HG02759 (cell line): ENCODE measurements at regions not wholly inside any gene's neighbourhood (a gene's known extent, or its start where the extent isn't known, plus 50 kb on each side); places are given as distances from the start of the nearest gene placed in this dataset.
A peak's percentile ranks its signal among the peaks of the same experiment; 100 is the strongest.

ENCODE experiments used
- ATAC-seq: cut with Tn5 transposase; IDR thresholded peaks from one replicate; pipeline ENCODE4 v1.9.1; 2021; ENCODE audit warnings: mild to moderate bottlenecking, moderate library complexity; ENCODE audit not compliant: unreplicated experiment

DNA sequence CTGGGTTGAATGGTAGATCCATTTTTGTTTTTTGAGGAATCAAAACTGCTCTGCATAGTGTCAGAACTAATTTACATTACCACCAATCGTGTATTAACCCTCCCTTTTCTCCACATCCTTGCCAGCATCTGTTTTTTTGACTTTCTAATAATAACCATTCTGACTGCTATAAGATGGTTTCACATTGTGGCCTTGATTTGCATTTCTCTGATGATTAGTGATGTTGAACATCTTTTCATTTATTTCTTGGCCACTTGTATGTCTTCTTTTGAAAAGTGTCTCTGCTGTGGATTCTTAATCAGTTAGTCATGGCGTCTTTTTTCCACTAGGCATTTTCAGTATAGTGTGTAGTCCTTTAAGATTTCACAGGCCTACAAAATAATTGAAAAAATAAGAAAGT is 2144.3 kb upstream of the C9orf72 start:
- no peak for ATAC-seq

GRCh38 chr9:29730163-29730562 is 2156.9 kb upstream of the C9orf72 start:
- no peak for ATAC-seq

- ATAC-seq, result no peak
These were observed 2167.2 kb upstream of the C9orf72 start for GRCh38 chr9:29740518-29740917.

DNA sequence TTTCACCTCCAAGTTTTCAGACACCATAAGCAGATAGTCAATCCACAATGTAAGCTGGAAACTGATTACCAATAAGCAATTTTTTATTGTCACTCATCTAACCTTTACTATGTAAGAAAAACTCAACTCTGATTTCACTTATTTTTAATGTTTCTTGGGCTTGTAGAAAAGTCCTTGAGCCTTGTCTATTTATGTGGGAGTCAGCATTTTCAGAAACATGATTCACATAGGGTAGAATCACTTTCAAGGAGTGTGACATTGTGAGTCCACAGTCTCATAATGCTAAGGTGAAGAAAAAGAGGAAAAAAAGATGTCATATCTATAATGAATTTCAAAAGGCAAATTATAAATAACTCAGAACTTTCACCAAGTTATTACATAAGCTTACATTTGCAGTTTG is 2167.9 kb upstream of the C9orf72 start:
- ATAC-seq, result no peak

DNA sequence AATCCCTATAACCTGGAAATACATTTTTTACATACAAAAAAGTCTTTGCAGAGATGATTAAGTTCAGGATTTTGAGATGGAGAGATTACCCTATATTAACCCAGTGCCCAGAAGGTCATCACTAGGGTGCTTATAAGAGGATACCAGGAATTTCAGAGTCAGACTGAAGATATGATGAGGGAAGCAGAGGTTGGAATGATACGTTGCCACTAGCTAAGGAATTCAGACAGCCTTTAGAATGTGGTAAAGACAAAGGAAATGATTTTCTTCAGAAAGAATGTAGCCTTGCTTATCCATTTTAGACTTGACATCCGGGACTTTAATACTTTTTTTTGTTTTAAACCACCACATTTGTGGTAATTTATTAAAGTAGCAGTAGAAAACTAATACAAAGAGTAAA is 2176.8 kb upstream of the C9orf72 start:
- no peak for ATAC-seq

GRCh38 chr9:29751226-29751625 is 2177.9 kb upstream of the C9orf72 start:
- ATAC-seq, result no peak

DNA sequence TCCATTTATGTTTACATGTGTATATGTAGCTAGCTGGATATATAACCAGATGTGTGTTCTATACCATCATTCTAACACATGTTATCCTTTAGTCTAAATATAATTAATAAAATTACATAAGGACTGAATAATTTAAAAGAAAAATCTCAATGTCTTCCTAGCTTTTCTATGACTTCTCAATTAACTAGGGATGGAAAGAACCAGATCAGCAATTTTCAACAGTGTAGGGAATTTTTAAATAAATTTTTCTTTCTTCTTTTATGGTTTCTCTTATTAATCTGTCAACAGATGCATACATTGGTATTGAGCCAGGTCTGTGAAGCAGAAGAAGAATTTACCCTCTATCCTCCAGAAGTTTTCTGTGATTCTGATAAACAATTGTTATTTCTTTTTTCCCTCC is 2180.4 kb upstream of the C9orf72 start:
- ATAC-seq, result no peak

DNA sequence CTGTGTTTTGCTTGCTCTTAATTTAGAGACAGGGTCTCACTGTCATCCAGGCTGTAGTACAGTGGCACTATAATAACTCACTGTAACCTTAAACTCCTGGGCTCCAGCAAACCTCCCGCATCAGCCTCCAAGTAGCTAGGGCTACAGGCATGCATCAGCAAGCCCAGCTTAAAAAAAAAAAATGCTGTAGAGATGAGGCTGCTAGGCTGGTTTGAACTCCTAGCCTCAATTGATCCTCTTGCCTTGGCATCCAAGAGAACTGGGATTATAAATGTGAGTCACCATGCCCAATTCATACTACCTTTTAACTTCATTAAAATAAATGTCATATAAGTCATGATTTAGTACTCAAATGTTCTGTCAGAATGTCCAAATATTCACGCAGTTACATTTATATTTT is 2195.7 kb upstream of the C9orf72 start:
- no peak for ATAC-seq

DNA sequence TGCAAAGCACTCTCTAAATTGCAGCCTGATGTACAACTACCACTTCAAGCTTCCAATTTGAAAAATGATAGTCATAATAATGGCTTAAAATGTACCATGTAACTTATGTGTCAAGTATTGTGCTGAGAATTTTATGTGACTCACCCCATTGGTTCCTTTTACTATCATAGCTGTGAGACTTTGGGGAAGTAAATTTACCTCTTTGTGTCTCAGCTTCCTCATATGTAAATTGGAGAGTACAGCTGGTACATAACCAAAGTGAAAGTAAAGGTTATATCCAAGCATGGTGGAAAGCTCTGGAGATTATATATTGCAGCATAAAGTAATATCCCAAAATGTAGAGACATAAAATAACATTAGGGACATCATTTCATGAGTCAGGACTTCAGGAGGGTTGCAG is 2200.4 kb upstream of the C9orf72 start:
- ATAC-seq, result no peak

GRCh38 chr9:29775491-29775890 is 2202.2 kb upstream of the C9orf72 start:
- ATAC-seq, result no peak

DNA sequence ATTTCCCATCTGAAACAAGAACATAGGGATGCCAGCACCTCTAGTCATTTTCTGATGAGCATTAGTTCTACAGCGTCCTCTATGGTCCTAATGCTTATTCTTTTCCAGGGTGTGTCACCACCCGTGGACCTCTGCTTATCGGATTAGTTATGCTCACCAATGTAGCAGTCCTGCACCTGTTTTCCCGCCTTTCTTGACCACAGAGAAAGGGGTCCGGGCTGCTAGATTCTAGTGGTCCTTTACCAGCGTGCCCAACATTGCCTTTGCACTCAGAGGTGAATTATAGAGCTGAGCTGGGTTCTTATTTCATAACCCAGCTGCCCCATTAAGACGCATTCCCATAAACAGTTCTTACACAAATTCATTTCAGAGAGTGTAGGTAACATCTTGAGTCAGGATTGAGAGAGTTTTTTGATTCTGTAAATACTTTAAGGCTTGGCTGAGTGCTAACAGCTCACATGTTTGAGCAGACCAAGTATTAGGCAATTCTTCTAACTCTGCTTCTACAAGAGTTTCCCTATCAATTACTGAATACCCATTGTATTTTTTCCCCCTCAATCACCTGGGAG is 2205.1 kb upstream of the C9orf72 start:
- ATAC-seq, result no peak

GRCh38 chr9:29793970-29794369 is 2220.7 kb upstream of the C9orf72 start:
- ATAC-seq, result no peak

- ATAC-seq, result peak; percentile 88
These were observed 2223.1 kb upstream of the C9orf72 start for GRCh38 chr9:29796291-29796952.

GRCh38 chr9:29798599-29798998 is 2225.3 kb upstream of the C9orf72 start:
- ATAC-seq, result no peak

DNA sequence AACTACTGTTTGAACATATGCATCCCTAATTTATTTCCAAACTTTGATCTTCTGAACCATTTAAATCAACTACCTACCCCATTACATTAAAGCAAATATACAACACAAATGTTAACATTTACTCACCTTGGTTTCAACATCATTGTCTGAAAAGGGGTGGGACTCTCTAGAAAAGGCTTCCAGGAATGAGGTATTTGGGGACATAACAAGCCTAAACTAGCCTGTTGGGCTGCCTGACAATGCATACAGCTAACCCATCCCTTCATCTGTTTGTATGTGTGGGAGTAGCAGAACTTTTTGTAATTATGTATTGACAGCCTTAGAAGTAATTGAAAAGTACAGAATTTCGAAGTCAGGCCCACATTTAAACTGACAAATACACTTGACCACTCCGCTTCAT is 2225.9 kb upstream of the C9orf72 start:
- no peak for ATAC-seq

DNA sequence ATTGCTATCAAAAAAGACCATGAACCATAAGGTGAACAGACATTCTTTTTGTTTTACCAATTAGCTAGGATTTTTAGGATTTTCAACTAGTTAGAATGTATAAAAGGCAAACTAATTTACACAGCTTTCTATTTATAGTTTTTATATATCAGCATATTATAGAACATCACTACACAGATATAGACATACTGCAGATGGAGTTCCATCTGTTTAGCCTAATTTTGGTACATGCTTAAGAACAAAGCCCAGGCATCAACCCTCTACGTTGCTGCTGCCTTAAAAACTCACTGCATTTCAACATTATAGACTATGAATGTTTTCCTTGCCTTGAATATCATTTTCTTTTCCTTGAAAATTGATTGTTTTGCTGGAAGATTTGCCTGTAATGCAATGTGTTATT is 2227.5 kb upstream of the C9orf72 start:
- ATAC-seq, result no peak

DNA sequence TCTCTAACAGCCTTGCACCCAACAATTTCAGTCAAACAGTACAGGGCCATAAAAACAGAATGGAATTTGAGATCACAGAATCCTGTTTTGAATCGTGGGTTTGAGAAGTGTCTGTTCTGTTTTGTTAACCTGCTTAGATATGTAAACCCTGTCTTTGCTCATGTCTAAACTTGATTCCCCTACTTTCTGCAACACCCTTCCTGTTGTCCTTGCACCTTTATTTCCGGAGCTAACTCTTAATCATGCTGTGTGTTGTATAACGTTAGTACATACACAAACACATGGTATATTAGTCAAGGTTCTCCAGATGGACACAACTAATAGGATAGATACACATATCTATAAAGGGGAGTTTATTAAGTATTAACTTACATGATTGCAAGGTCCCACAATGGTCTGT is 2229.2 kb upstream of the C9orf72 start:
- ATAC-seq, result no peak

- no peak for ATAC-seq
These were observed 2233.8 kb upstream of the C9orf72 start for GRCh38 chr9:29806937-29807618.

DNA sequence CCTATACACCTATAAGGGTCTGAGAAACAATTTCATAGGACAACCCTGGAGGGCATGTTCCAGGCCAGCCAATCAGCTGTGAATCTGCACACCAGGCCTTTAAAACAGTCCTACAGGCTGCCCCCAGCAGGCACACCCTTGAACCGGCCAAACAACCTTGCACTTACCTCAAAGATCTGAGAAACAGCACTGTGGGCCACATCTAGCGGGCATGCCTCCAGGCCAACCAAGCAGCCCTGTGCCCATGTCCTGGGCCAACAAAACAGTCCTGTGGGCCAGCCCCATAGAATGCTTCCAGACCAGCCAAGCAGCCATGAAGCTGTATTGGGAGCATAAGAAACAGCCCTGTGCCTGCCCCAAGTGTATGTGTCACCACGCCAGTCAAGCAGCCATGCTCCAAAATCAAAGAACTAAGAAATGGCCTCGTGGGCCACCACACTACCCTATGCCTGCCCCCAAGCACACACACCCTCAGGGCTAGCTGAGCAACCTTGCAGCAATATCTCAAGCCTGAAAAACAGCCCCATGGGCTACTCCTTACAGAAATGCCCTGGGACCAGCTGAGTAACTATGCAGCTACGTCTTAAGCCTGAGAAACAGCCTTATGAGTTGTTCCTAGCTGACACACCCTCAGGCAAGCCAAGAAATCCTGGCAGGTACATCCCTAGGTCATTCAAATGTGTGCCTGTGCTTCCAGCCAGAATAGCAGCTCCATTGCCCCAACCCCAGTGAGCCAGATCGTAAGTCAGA is 2243.8 kb upstream of the C9orf72 start:
- no peak for ATAC-seq

DNA sequence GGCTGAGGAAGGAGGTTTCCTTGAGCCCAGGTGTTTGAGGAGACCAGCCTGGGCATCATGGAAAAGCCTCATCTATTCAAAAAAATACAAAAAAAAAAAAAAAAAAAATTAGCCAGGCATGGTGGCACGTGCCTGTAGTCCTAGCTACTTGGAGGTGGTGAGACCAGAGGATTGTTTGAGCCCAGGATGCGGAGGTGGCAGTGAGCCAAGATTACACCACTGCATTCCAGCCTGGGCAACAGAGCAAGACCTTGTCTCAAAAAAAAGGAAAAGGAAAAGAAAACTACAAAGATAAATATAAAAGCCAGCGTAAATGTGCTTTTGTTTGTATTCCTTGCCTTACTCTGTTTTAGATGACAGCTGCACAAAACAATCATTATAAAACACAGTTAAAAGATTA is 2249.2 kb upstream of the C9orf72 start:
- ATAC-seq, result no peak

DNA sequence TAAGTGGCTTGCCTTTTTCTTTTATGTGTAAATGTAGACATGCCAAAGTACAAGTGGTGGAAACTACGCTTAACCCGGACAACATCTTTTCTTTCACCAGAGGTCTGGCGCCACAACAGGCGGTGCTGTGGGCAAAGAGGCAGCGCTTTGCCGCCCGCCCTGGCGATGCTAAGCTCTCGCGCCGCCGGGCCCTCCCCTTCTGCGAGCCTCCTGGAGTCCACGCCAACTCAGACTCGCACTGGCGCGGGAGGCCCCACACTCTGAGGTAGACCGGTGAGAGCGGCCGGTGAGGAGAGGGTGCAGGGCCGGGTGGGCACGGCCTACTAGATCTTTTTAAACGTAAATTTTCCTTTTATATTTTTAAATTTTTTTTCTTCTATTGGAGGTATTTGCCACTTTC is 2253.1 kb upstream of the C9orf72 start:
- no peak for ATAC-seq

- ATAC-seq, result no peak
These were observed 2257.5 kb upstream of the C9orf72 start for GRCh38 chr9:29830821-29831220.
